Caco-2 (cell line): ENCODE measurements at regions not wholly inside any gene's neighbourhood (a gene's known extent, or its start where the extent isn't known, plus 50 kb on each side); places are given as distances from the start of the nearest gene placed in this dataset.
A peak's percentile ranks its signal among the peaks of the same experiment; 100 is the strongest.

ENCODE experiments used
- BruUV-seq: library from RNA; stranded (reverse); fragments of 400-500 nt; replicated peaks from 2 replicates; lab custom pipeline; 2021; lab: Mats Ljungman, UMichigan
- CTCF ChIA-PET: fragments of 300-600 bp; sonication (Branson Sonifier 250); formaldehyde crosslinking; loops from one replicate; lab custom pipeline; 2022; ENCODE audit warnings: antibody characterized with exemption; lab: Charles Lee
- POLR2A ChIA-PET: fragments of 300-600 bp; sonication (Branson Sonifier 250); formaldehyde crosslinking; loops from one replicate; lab custom pipeline; 2022; ENCODE audit warnings: antibody characterized with exemption; lab: Charles Lee
- DNase-seq, 2 experiments: peaks; one replicate each; pipeline versions ENCODE4 v3.0.0 to v3.0.0-alpha.2; 2020 to 2022
- H3K27me3 ChIP-seq: replicated peaks from 2 replicates; pipeline ENCODE4 v1.6.0; 2011; ENCODE audit warnings: low read length; ENCODE audit not compliant: control insufficient read depth, insufficient read depth
- H3K36me3 ChIP-seq: 2 replicates; pipeline ENCODE4 v1.5.1; 2011; ENCODE audit warnings: low read length; ENCODE audit not compliant: control insufficient read depth, insufficient read depth
- H3K4me1 ChIP-seq: fragments of 250-450 bp; sonication (Bioruptor Pico); 2 replicates; pipeline ENCODE4 v1.5.1; 2020; ENCODE audit warnings: mild to moderate bottlenecking
- H3K4me3 ChIP-seq: 2 replicates; pipeline ENCODE4 v1.5.1; 2011; ENCODE audit warnings: low read depth, mild to moderate bottlenecking, control low read depth, low read length
- H3K9me3 ChIP-seq: fragments of 250-450 bp; sonication (Bioruptor Pico); 2 replicates; pipeline ENCODE4 v1.5.1; 2020; ENCODE audit warnings: mild to moderate bottlenecking, moderate library complexity
- H3K27ac Mint-ChIP-seq: one replicate; pipeline ENCODE4 v1.8.0; 2022; ENCODE audit warnings: mixed read lengths; ENCODE audit not compliant: unreplicated experiment
- H3K27me3 Mint-ChIP-seq: one replicate; pipeline ENCODE4 v1.8.0; 2022; ENCODE audit warnings: mixed read lengths; ENCODE audit not compliant: insufficient read depth, unreplicated experiment
- H3K36me3 Mint-ChIP-seq: one replicate; pipeline ENCODE4 v1.8.0; 2022; ENCODE audit warnings: mild to moderate bottlenecking, mixed read lengths; ENCODE audit not compliant: insufficient read depth, unreplicated experiment
- H3K4me1 Mint-ChIP-seq: one replicate; pipeline ENCODE4 v1.8.0; 2022; ENCODE audit warnings: low read depth, mixed read lengths; ENCODE audit not compliant: unreplicated experiment
- H3K4me3 Mint-ChIP-seq: one replicate; pipeline ENCODE4 v1.8.0; 2022; ENCODE audit warnings: mild to moderate bottlenecking, moderate library complexity, mixed read lengths; ENCODE audit not compliant: unreplicated experiment
- H3K9me3 Mint-ChIP-seq: one replicate; pipeline ENCODE4 v1.8.0; 2022; ENCODE audit warnings: mixed read lengths; ENCODE audit not compliant: unreplicated experiment
- CTCF ChIP-seq, 2 experiments: fragments of 200-600 bp in 1 of 2; IDR thresholded peaks; 1 replicate in 1 of 2; 2 replicates in 1 of 2; pipeline versions ENCODE4 v1.5.1 to v1.8.0; 2011 to 2022; ENCODE audit warnings: antibody characterized with exemption in 1 of 2, control low read depth in 1 of 2, inconsistent platforms in 1 of 2, low read depth in 1 of 2, low read length in 1 of 2, mild to moderate bottlenecking in 1 of 2, moderate library complexity in 1 of 2; ENCODE audit not compliant: insufficient read depth in 1 of 2, severe bottlenecking in 1 of 2, unreplicated experiment in 1 of 2
- intact Hi-C: fragments of 100-400 bp; cut with micrococcal nuclease; formaldehyde crosslinking; loops from one replicate; pipeline ENCODE4 v1.10.0; 2022; ENCODE audit not compliant: unreplicated experiment

DNA sequence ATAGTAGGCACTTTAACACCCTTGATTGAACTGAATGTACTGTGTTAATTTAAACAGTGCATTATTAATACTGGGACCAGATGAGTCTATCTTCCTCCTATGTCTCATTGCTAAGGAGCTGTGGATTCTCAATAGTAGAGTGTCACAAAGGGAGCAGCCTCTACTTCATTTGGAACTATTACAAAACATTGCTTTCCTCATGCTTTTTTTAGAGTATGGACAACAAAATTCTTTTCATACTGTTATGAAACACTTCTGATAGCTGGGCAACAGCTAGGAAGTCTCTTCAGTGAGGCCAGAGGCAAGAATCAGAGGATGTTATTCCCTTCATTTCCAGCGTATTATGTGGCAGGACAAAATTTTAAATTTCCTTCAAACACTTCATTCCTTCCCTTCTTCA lies 160.8 kb downstream of the FBXO8 start:
- Mint-ChIP-seq H3K27ac (no peak overlapping the region), H3K4me3 (no peak overlapping the region), H3K27me3 (peaks cover 3% of the 10 kb centered on the region), H3K9me3 (no peaks in the 10 kb centered on the region), H3K36me3 (no peaks in the 10 kb centered on the region), H3K4me1 (peaks cover 2% of the 10 kb centered on the region)
- TF ChIP-seq CTCF (IDR thresholded peaks at IDR 0.05; ENCODE audit: insufficient read depth in 1 of 2, low read depth in 1 of 2, low read length in 1 of 2, severe bottlenecking in 1 of 2, unreplicated experiment in 1 of 2) = no peak
- no TSS peak for BruUV-seq
- H3K36me3 ChIP-seq = no peaks in the 10 kb centered on the region
- DNase-seq = no peak
- H3K4me3 ChIP-seq = no peak overlapping the region
- H3K4me1 ChIP-seq = peaks cover 7% of the 10 kb centered on the region
- POLR2A ChIA-PET = no interaction called here
- H3K27me3 ChIP-seq = no peaks in the 10 kb centered on the region
- intact Hi-C loops = loop anchor here (5.0 kb wide), 2 partner anchors 135 to 290 kb away; no protein-coding TSS in a partner anchor
- CTCF ChIA-PET = no interaction called here
- H3K9me3 ChIP-seq = no peaks in the 10 kb centered on the region

GRCh38 chr4:174120446-174121295 lies 162.8 kb downstream of the FBXO8 start:
- H3K4me1 Mint-ChIP-seq = no peaks in the 10 kb centered on the region
- H3K4me3 ChIP-seq = peak overlapping the region; percentile 44
- H3K27ac Mint-ChIP-seq = no peak overlapping the region
- H3K36me3 ChIP-seq = no peaks in the 10 kb centered on the region
- peaks cover 3% of the 10 kb centered on the region for H3K27me3 Mint-ChIP-seq
- H3K9me3 ChIP-seq = no peaks in the 10 kb centered on the region
- H3K9me3 Mint-ChIP-seq = no peaks in the 10 kb centered on the region
- no peaks in the 10 kb centered on the region for H3K36me3 Mint-ChIP-seq
- H3K4me3 Mint-ChIP-seq = peak overlapping the region; percentile 83
- intact Hi-C loops = loop anchor here (1.0 to 5.0 kb wide), 5 partner anchors 83 to 614 kb away; no protein-coding TSS in a partner anchor
- CTCF ChIA-PET = interaction anchor here (0.6 kb wide), 1 partner anchor 200 kb away, joined by 3 read pairs; no protein-coding TSS in a partner anchor
- POLR2A ChIA-PET = no interaction called here
- H3K4me1 ChIP-seq = 0 out of 2 replicates have a peak, but pooled peaks cover 5% of the 10 kb centered on the region
- TF ChIP-seq CTCF (IDR thresholded peaks at IDR 0.05; ENCODE audit: insufficient read depth in 1 of 2, low read depth in 1 of 2, low read length in 1 of 2, severe bottlenecking in 1 of 2, unreplicated experiment in 1 of 2) = peak; percentile 37 to 56
- H3K27me3 ChIP-seq = no peaks in the 10 kb centered on the region
- peak; percentile 60 to 65 for DNase-seq
- BruUV-seq = no TSS peak

DNA sequence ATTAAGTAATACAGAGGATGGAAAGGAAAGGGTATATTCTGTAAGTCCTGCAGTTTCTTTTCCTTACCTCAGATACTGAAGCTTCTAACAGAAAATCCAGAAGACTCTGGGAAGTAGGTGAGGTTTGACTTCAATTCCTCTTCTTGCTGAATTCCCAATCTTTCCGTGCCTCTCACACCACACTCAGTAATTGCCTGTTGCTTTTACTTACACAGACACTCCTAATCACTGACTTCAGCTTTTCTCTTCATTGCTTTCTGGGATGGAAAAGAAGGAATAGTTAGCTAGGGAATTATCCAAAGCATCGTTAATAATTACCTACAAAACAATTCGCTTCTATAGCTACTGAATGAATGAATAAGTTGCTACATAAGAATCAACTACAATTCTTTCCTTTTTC lies 163.6 kb downstream of the FBXO8 start:
- Histone ChIP-seq H3K36me3 (no peaks in the 10 kb centered on the region), H3K27me3 (no peaks in the 10 kb centered on the region), H3K4me1 (0 out of 2 replicates have a peak, but pooled peaks cover 5% of the 10 kb centered on the region), H3K9me3 (no peaks in the 10 kb centered on the region), H3K4me3 (peak overlapping the region; percentile 12)
- POLR2A ChIA-PET = no interaction called here
- H3K27me3 Mint-ChIP-seq = peaks cover 2% of the 10 kb centered on the region
- no peaks in the 10 kb centered on the region for H3K4me1 Mint-ChIP-seq
- BruUV-seq = no TSS peak
- peak overlapping the region; percentile 83 for H3K4me3 Mint-ChIP-seq
- intact Hi-C loops = loop anchor here (1.0 to 5.0 kb wide), 5 partner anchors 83 to 613 kb away; no protein-coding TSS in a partner anchor
- no peaks in the 10 kb centered on the region for H3K36me3 Mint-ChIP-seq
- no peak overlapping the region for H3K27ac Mint-ChIP-seq
- no peaks in the 10 kb centered on the region for H3K9me3 Mint-ChIP-seq
- DNase-seq = no peak
- CTCF ChIA-PET = no interaction called here
- TF ChIP-seq CTCF (IDR thresholded peaks at IDR 0.05; ENCODE audit: insufficient read depth in 1 of 2, low read depth in 1 of 2, low read length in 1 of 2, severe bottlenecking in 1 of 2, unreplicated experiment in 1 of 2) = no peak
